ENCODE measurements at regions not wholly inside any gene's neighbourhood (a gene's known extent, or its start where the extent isn't known, plus 50 kb on each side); places are given as distances from the start of the nearest gene placed in this dataset.

- no peak overlapping the region for H3K27ac ChIP-seq (ENCODE audit: low read length, poor library complexity, severe bottlenecking)
- H2BK5ac ChIP-seq (ENCODE audit: low read depth, low read length, poor library complexity, severe bottlenecking), result no peak overlapping the region
- WGBS, result 10% methylated on average over 1 of the region's 1 CpG
- no peak overlapping the region for H3K18ac ChIP-seq (ENCODE audit: low read depth in 1 of 2, low read length in 2 of 2)
- no peak for DNase-seq
- H3K9me3 ChIP-seq (ENCODE audit: control insufficient read depth, low read length), result no peaks in the 10 kb centered on the region
- H3K4ac ChIP-seq (ENCODE audit: low read depth in 1 of 2, low read length in 2 of 2), result no peak overlapping the region
- no peaks in the 10 kb centered on the region for H3K36me3 ChIP-seq (ENCODE audit: control insufficient read depth in 1 of 2, insufficient read depth in 2 of 2, low read depth in 1 of 2, low read length in 2 of 2)
- no peak overlapping the region for H3K9ac ChIP-seq (ENCODE audit: low read length)
- H2AFZ ChIP-seq (ENCODE audit: low read depth, low read length), result no peak overlapping the region
- no peak overlapping the region for H2BK15ac ChIP-seq (ENCODE audit: low read depth, poor library complexity, severe bottlenecking)
- H3K4me3 ChIP-seq (ENCODE audit: insufficient read depth in 1 of 2, low read depth in 1 of 2, low read length in 2 of 2), result no peak overlapping the region
- no peak overlapping the region for H3K4me2 ChIP-seq (ENCODE audit: low read length, poor library complexity, severe bottlenecking)
- H3K14ac ChIP-seq (ENCODE audit: low read length in 2 of 2), result no peak overlapping the region
- no peak overlapping the region for H2BK12ac ChIP-seq (ENCODE audit: low read length in 2 of 2)
- no peak overlapping the region for H2AK5ac ChIP-seq (ENCODE audit: low read length, severe bottlenecking)
- H3K4me1 ChIP-seq (ENCODE audit: control insufficient read depth, insufficient read depth, low read depth, low read length), result no peaks in the 10 kb centered on the region
- no peak overlapping the region for H3K23ac ChIP-seq (ENCODE audit: low read length in 2 of 2)
- no peak overlapping the region for H2BK120ac ChIP-seq (ENCODE audit: low read depth, low read length)
- no peaks in the 10 kb centered on the region for H3K27me3 ChIP-seq (ENCODE audit: control insufficient read depth in 1 of 2, insufficient read depth in 1 of 2, low read length in 2 of 2)
- H3K79me1 ChIP-seq (replicated peaks; ENCODE audit: low read length, poor library complexity, severe bottlenecking), result no peaks in the 10 kb centered on the region
- H4K8ac ChIP-seq (ENCODE audit: low read length), result no peak overlapping the region
- H4K91ac ChIP-seq (ENCODE audit: low read length), result no peak overlapping the region
Measured at GRCh38 chr4:57312296-57312695, 202.1 kb upstream of the IGFBP7 start.

- Histone ChIP-seq H4K91ac (ENCODE audit: low read length) (no peak overlapping the region), H3K9me3 (ENCODE audit: control insufficient read depth, low read length) (no peaks in the 10 kb centered on the region), H3K9ac (ENCODE audit: low read length) (no peak overlapping the region), H2BK120ac (ENCODE audit: low read depth, low read length) (no peak overlapping the region), H3K4me2 (ENCODE audit: low read length, poor library complexity, severe bottlenecking) (no peak overlapping the region), H3K4ac (ENCODE audit: low read depth in 1 of 2, low read length in 2 of 2) (no peak overlapping the region), H3K23ac (ENCODE audit: low read length in 2 of 2) (no peak overlapping the region), H3K4me1 (ENCODE audit: control insufficient read depth, insufficient read depth, low read depth, low read length) (no peaks in the 10 kb centered on the region), H2AFZ (ENCODE audit: low read depth, low read length) (no peak overlapping the region), H3K27me3 (ENCODE audit: control insufficient read depth in 1 of 2, insufficient read depth in 1 of 2, low read length in 2 of 2) (no peaks in the 10 kb centered on the region), H2BK12ac (ENCODE audit: low read length in 2 of 2) (no peak overlapping the region), H2AK5ac (ENCODE audit: low read length, severe bottlenecking) (no peak overlapping the region), H4K8ac (ENCODE audit: low read length) (no peak overlapping the region), H3K4me3 (ENCODE audit: insufficient read depth in 1 of 2, low read depth in 1 of 2, low read length in 2 of 2) (no peak overlapping the region), H3K36me3 (ENCODE audit: control insufficient read depth in 1 of 2, insufficient read depth in 2 of 2, low read depth in 1 of 2, low read length in 2 of 2) (no peaks in the 10 kb centered on the region), H2BK15ac (ENCODE audit: low read depth, poor library complexity, severe bottlenecking) (no peak overlapping the region), H3K27ac (ENCODE audit: low read length, poor library complexity, severe bottlenecking) (no peak overlapping the region), H2BK5ac (ENCODE audit: low read depth, low read length, poor library complexity, severe bottlenecking) (no peak overlapping the region), H3K18ac (ENCODE audit: low read depth in 1 of 2, low read length in 2 of 2) (no peak overlapping the region), H3K14ac (ENCODE audit: low read length in 2 of 2) (no peak overlapping the region), H3K79me1 (replicated peaks; ENCODE audit: low read length, poor library complexity, severe bottlenecking) (no peaks in the 10 kb centered on the region)
- 60% methylated on average over 1 of the region's 1 CpG for WGBS
- no peak for DNase-seq
Measured at GRCh38 chr4:57309658-57310057, 199.5 kb upstream of the IGFBP7 start.

- Histone ChIP-seq H3K4ac (ENCODE audit: low read depth in 1 of 2, low read length in 2 of 2) (no peak overlapping the region), H3K4me1 (ENCODE audit: control insufficient read depth, insufficient read depth, low read depth, low read length) (no peaks in the 10 kb centered on the region), H4K8ac (ENCODE audit: low read length) (no peak overlapping the region), H3K79me1 (replicated peaks; ENCODE audit: low read length, poor library complexity, severe bottlenecking) (no peaks in the 10 kb centered on the region), H3K18ac (ENCODE audit: low read depth in 1 of 2, low read length in 2 of 2) (no peak overlapping the region), H3K36me3 (ENCODE audit: control insufficient read depth in 1 of 2, insufficient read depth in 2 of 2, low read depth in 1 of 2, low read length in 2 of 2) (no peaks in the 10 kb centered on the region), H3K9ac (ENCODE audit: low read length) (no peak overlapping the region), H2BK15ac (ENCODE audit: low read depth, poor library complexity, severe bottlenecking) (no peak overlapping the region), H2AFZ (ENCODE audit: low read depth, low read length) (no peak overlapping the region), H4K91ac (ENCODE audit: low read length) (no peak overlapping the region), H2BK120ac (ENCODE audit: low read depth, low read length) (no peak overlapping the region), H3K4me2 (ENCODE audit: low read length, poor library complexity, severe bottlenecking) (no peak overlapping the region), H3K23ac (ENCODE audit: low read length in 2 of 2) (no peak overlapping the region), H2AK5ac (ENCODE audit: low read length, severe bottlenecking) (no peak overlapping the region), H3K27ac (ENCODE audit: low read length, poor library complexity, severe bottlenecking) (no peak overlapping the region), H3K14ac (ENCODE audit: low read length in 2 of 2) (no peak overlapping the region), H3K27me3 (ENCODE audit: control insufficient read depth in 1 of 2, insufficient read depth in 1 of 2, low read length in 2 of 2) (no peaks in the 10 kb centered on the region), H3K4me3 (ENCODE audit: insufficient read depth in 1 of 2, low read depth in 1 of 2, low read length in 2 of 2) (no peak overlapping the region), H3K9me3 (ENCODE audit: control insufficient read depth, low read length) (no peaks in the 10 kb centered on the region), H2BK5ac (ENCODE audit: low read depth, low read length, poor library complexity, severe bottlenecking) (no peak overlapping the region), H2BK12ac (ENCODE audit: low read length in 2 of 2) (no peak overlapping the region)
- 88% methylated on average over 2 of the region's 2 CpGs for WGBS
- no peak for DNase-seq
Measured at GRCh38 chr4:57308301-57308700, 198.1 kb upstream of the IGFBP7 start.

- H2AFZ ChIP-seq (ENCODE audit: low read depth, low read length), result no peak overlapping the region
- no peak overlapping the region for H3K23ac ChIP-seq (ENCODE audit: low read length in 2 of 2)
- no peak overlapping the region for H3K27ac ChIP-seq (ENCODE audit: low read length, poor library complexity, severe bottlenecking)
- WGBS, result 98% methylated on average over 4 of the region's 5 CpGs
- no peak overlapping the region for H4K8ac ChIP-seq (ENCODE audit: low read length)
- no peak overlapping the region for H3K4ac ChIP-seq (ENCODE audit: low read depth in 1 of 2, low read length in 2 of 2)
- no peak overlapping the region for H2BK12ac ChIP-seq (ENCODE audit: low read length in 2 of 2)
- H3K27me3 ChIP-seq (ENCODE audit: control insufficient read depth in 1 of 2, insufficient read depth in 1 of 2, low read length in 2 of 2), result no peaks in the 10 kb centered on the region
- no peaks in the 10 kb centered on the region for H3K4me1 ChIP-seq (ENCODE audit: control insufficient read depth, insufficient read depth, low read depth, low read length)
- no peak for DNase-seq
- no peak overlapping the region for H3K18ac ChIP-seq (ENCODE audit: low read depth in 1 of 2, low read length in 2 of 2)
- no peak overlapping the region for H3K4me3 ChIP-seq (ENCODE audit: insufficient read depth in 1 of 2, low read depth in 1 of 2, low read length in 2 of 2)
- no peak overlapping the region for H2BK120ac ChIP-seq (ENCODE audit: low read depth, low read length)
- no peak overlapping the region for H2AK5ac ChIP-seq (ENCODE audit: low read length, severe bottlenecking)
- no peaks in the 10 kb centered on the region for H3K79me1 ChIP-seq (replicated peaks; ENCODE audit: low read length, poor library complexity, severe bottlenecking)
- no peak overlapping the region for H3K4me2 ChIP-seq (ENCODE audit: low read length, poor library complexity, severe bottlenecking)
- H3K9ac ChIP-seq (ENCODE audit: low read length), result no peak overlapping the region
- H2BK5ac ChIP-seq (ENCODE audit: low read depth, low read length, poor library complexity, severe bottlenecking), result no peak overlapping the region
- H4K91ac ChIP-seq (ENCODE audit: low read length), result no peak overlapping the region
- no peak overlapping the region for H2BK15ac ChIP-seq (ENCODE audit: low read depth, poor library complexity, severe bottlenecking)
- H3K14ac ChIP-seq (ENCODE audit: low read length in 2 of 2), result no peak overlapping the region
- H3K9me3 ChIP-seq (ENCODE audit: control insufficient read depth, low read length), result no peaks in the 10 kb centered on the region
- no peaks in the 10 kb centered on the region for H3K36me3 ChIP-seq (ENCODE audit: control insufficient read depth in 1 of 2, insufficient read depth in 2 of 2, low read depth in 1 of 2, low read length in 2 of 2)
Measured at GRCh38 chr4:57305836-57306235, 195.7 kb upstream of the IGFBP7 start.

Measured in mesenchymal stem cell (in vitro differentiated cells and primary cell).